CD8-positive, alpha-beta memory T cell (primary cell): ENCODE measurements at regions not wholly inside any gene's neighbourhood (a gene's known extent, or its start where the extent isn't known, plus 50 kb on each side); places are given as distances from the start of the nearest gene placed in this dataset.

Source experiments
- CTCF ChIA-PET: fragments of 350-600 bp; sonication (Branson Sonifier 250); formaldehyde crosslinking; loops from one replicate; lab custom pipeline; 2021; ENCODE audit warnings: antibody characterized with exemption; lab: Charles Lee
- POLR2A ChIA-PET: fragments of 350-600 bp; sonication (Branson Sonifier 250); formaldehyde crosslinking; loops from one replicate; lab custom pipeline; 2021; ENCODE audit warnings: antibody characterized with exemption; lab: Charles Lee
- DNase-seq, 5 donors: peaks; one replicate each; pipeline versions ENCODE4 v3.0.0 to v3.0.0-alpha.2; 2020 to 2022; ENCODE audit warnings: mixed read lengths in 1 of 5
- H3K27ac ChIP-seq: one replicate; pipeline ENCODE4 v1.7.0; 2013; ENCODE audit warnings: low read depth, mild to moderate bottlenecking, low read length, moderate library complexity
- H3K27me3 ChIP-seq: 2 replicates; pipeline ENCODE4 v1.7.0; 2013; ENCODE audit warnings: low read length, mild to moderate bottlenecking; ENCODE audit not compliant: insufficient read depth, poor library complexity, severe bottlenecking
- H3K36me3 ChIP-seq: 2 replicates; pipeline ENCODE4 v1.7.0; 2013; ENCODE audit warnings: mild to moderate bottlenecking, low read length, moderate library complexity; ENCODE audit not compliant: insufficient read depth
- H3K4me1 ChIP-seq: 2 replicates; pipeline ENCODE4 v1.7.0; 2013; ENCODE audit warnings: mild to moderate bottlenecking, low read length, moderate library complexity; ENCODE audit not compliant: insufficient read depth
- H3K4me3 ChIP-seq: 2 replicates; pipeline ENCODE4 v1.7.0; 2013; ENCODE audit warnings: mild to moderate bottlenecking, low read length
- H3K9me3 ChIP-seq: 2 replicates; pipeline ENCODE4 v1.7.0; 2013; ENCODE audit warnings: mild to moderate bottlenecking, low read length
- H3K27ac Mint-ChIP-seq, 8 donors: one replicate each; pipeline ENCODE4 v1.8.0; 2020 to 2021; ENCODE audit warnings: mixed read lengths in 8 of 8, mild to moderate bottlenecking in 6 of 8, inconsistent platforms in 3 of 8, moderate library complexity in 3 of 8
- H3K27me3 Mint-ChIP-seq, 2 donors: one replicate each; pipeline ENCODE4 v1.8.0; 2020 to 2021; ENCODE audit warnings: mixed read lengths in 2 of 2, mild to moderate bottlenecking in 1 of 2, moderate library complexity in 1 of 2
- H3K36me3 Mint-ChIP-seq, 3 donors: one replicate each; pipeline ENCODE4 v1.8.0; 2020 to 2021; ENCODE audit warnings: mixed read lengths in 3 of 3, inconsistent platforms in 1 of 3, mild to moderate bottlenecking in 1 of 3
- H3K4me1 Mint-ChIP-seq, 3 donors: one replicate each; pipeline ENCODE4 v1.8.0; 2020 to 2021; ENCODE audit warnings: mixed read lengths in 3 of 3, inconsistent platforms in 1 of 3, mild to moderate bottlenecking in 1 of 3
- H3K4me3 Mint-ChIP-seq, 7 donors: one replicate each; pipeline ENCODE4 v1.8.0; 2020 to 2021; ENCODE audit warnings: mixed read lengths in 7 of 7, mild to moderate bottlenecking in 6 of 7, moderate library complexity in 4 of 7, inconsistent platforms in 2 of 7
- H3K9me3 Mint-ChIP-seq, 5 donors: one replicate each; pipeline ENCODE4 v1.8.0; 2020 to 2022; ENCODE audit warnings: mixed read lengths in 5 of 5, mild to moderate bottlenecking in 3 of 5, moderate library complexity in 2 of 5, inconsistent platforms in 1 of 5

DNA sequence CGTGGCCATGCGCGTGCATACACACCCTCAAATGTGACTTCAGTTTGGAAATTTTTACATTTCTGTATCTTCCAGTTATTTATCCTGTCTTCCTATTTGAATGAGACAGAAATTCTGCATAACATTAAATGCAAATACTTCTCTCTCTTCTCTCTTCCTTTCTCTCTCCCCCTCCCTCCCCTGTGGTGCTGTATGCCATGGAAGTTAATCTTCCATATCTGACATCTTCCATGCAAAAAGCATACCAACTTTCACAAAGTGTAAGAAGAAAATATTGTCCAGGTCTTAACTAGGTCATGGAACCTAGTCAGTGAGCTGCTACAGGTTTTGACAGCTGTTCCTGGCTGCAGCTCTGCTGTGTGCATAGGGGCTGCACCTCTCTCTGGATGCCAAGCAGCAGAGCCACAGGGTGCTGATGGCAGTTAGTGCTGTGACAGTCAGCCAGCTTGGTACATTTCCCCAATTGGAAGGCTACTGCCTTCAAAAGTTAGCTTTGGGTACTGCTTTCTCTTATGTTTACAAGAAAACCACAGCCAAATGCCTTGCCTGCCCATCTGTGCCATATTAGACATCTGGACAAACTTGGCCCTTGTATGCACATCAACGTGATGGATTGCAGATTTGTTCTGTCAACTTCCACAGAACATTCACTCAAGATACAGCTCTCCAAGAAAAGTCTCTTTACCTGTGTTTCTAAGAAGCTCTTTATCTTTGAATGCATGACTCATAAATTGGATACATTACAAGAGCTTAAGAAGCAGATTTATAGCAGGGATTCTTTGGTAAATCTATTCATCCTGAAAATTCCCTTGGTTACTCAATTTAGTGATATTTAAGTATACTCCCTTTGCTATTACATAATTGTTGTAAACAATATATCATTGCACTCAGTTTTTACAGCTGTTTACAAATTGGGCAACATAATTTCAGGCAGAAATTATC is 623.8 kb downstream of the EPHA5 start:
- ChIA-PET CTCF (no interaction called here), POLR2A (no interaction called here)
- H3K36me3 Mint-ChIP-seq, result no peaks in the 10 kb centered on the region
- Histone ChIP-seq H3K9me3 (no peaks in the 10 kb centered on the region), H3K4me1 (no peaks in the 10 kb centered on the region), H3K4me3 (no peak overlapping the region), H3K27ac (no peak overlapping the region), H3K36me3 (no peaks in the 10 kb centered on the region), H3K27me3 (no peaks in the 10 kb centered on the region)
- no peak for DNase-seq
- H3K4me3 Mint-ChIP-seq, result no peak overlapping the region
- H3K4me1 Mint-ChIP-seq, result no peaks in the 10 kb centered on the region
- H3K27me3 Mint-ChIP-seq, result no peaks in the 10 kb centered on the region
- H3K27ac Mint-ChIP-seq, result no peak overlapping the region
- H3K9me3 Mint-ChIP-seq, result peaks cover 1 to 11% (median 4%) of the 10 kb centered on the region in 5 donors

DNA sequence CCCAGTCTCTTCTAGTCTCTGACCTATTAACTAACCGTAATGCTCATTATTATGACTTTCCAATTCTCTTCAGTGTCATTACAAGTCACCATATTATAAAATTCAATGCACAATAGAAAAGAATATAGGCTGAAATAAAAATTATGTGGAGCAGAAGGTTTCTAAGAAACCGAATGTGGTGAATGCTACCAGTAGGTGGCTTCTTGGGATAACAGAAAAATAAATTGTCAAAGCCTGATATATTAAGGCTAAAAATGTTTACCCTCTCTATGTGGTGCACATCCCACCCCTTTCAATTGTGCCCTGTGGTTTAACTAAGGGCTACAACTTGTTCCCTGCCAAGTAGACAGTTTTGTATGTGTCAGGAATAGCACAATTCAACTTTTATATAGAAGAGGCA is 624.6 kb upstream of the TECRL start:
- H3K9me3 Mint-ChIP-seq, result peaks cover 0 to 24% (median 7%) of the 10 kb centered on the region in 5 donors
- no peak overlapping the region for H3K4me3 Mint-ChIP-seq
- no peaks in the 10 kb centered on the region for H3K4me1 Mint-ChIP-seq
- H3K36me3 ChIP-seq, result no peaks in the 10 kb centered on the region
- H3K27me3 ChIP-seq, result no peaks in the 10 kb centered on the region
- no peaks in the 10 kb centered on the region for H3K36me3 Mint-ChIP-seq
- no peak for DNase-seq
- ChIA-PET POLR2A (no interaction called here), CTCF (no interaction called here)
- H3K4me3 ChIP-seq, result no peak overlapping the region
- no peaks in the 10 kb centered on the region for H3K27me3 Mint-ChIP-seq
- no peaks in the 10 kb centered on the region for H3K9me3 ChIP-seq
- no peak overlapping the region for H3K27ac Mint-ChIP-seq
- H3K27ac ChIP-seq, result no peak overlapping the region
- H3K4me1 ChIP-seq, result no peaks in the 10 kb centered on the region

DNA sequence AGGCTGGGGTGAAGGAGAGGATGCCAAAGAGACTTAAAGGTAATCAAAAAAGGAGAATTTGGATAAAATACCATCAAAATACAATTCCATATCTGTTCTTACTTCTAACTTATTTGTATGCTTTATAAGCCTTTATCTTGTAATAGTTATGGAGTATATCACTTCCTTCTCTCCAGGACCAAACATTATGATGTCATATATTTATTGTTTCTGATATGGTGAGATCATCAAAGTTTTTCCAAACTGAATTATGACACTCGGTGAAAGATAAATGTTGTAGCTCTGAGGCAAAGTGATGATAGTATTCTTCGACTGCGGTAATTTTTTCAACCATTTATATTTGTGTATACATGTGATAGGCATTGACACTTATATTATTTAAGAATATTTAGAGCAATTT is 619.3 kb upstream of the TECRL start:
- H3K9me3 Mint-ChIP-seq, result peaks cover 3 to 48% (median 10%) of the 10 kb centered on the region in 5 donors
- no peaks in the 10 kb centered on the region for H3K4me1 ChIP-seq
- no peak overlapping the region for H3K4me3 Mint-ChIP-seq
- CTCF ChIA-PET, result no interaction called here
- H3K4me1 Mint-ChIP-seq, result no peaks in the 10 kb centered on the region
- no peaks in the 10 kb centered on the region for H3K9me3 ChIP-seq
- no peaks in the 10 kb centered on the region for H3K27me3 Mint-ChIP-seq
- H3K4me3 ChIP-seq, result no peak overlapping the region
- DNase-seq, result no peak
- no peak overlapping the region for H3K27ac Mint-ChIP-seq
- H3K36me3 ChIP-seq, result no peaks in the 10 kb centered on the region
- no peak overlapping the region for H3K27ac ChIP-seq
- no peaks in the 10 kb centered on the region for H3K27me3 ChIP-seq
- no peaks in the 10 kb centered on the region for H3K36me3 Mint-ChIP-seq
- POLR2A ChIA-PET, result no interaction called here

DNA sequence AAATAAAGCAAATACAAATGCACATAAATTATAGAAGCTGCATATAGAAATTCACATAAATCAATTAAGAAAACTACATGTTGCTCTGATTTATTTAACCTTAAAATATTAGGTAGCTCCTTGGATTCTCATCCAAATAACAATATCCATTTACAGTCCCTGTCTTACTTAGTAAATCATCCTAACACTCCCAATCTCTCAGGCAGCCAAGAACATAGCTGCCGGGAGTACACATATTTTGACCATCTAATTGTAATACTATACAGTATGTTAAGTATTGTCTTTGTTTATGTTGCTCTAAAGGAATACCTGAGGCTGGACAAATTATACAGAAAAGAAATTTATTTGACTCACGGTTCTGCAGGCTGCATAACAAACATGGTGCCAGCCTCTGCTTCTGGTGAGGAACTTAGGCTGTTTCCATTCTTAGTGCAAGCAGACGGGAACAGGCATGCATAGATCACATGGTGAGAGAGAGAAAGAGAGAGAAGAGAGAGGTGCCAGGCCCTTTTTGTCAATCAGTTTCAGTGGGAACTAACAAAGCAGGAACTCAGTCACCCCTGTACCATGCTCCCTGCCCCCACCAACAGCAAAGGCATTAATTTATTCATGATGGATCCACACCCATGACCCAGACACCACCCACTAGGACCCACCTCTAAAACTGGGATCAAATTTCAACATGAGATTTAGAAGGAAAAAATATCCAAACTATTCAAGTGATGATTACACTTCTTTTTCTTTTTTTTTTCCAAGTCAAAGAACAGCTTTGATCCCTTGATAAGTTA is 614.8 kb upstream of the TECRL start:
- Histone ChIP-seq H3K4me1 (no peaks in the 10 kb centered on the region), H3K4me3 (no peak overlapping the region), H3K9me3 (no peaks in the 10 kb centered on the region), H3K27ac (no peak overlapping the region), H3K27me3 (no peaks in the 10 kb centered on the region), H3K36me3 (no peaks in the 10 kb centered on the region)
- no peaks in the 10 kb centered on the region for H3K36me3 Mint-ChIP-seq
- POLR2A ChIA-PET, result no interaction called here
- no peaks in the 10 kb centered on the region for H3K27me3 Mint-ChIP-seq
- no peak for DNase-seq
- no peak overlapping the region for H3K27ac Mint-ChIP-seq
- CTCF ChIA-PET, result no interaction called here
- H3K9me3 Mint-ChIP-seq, result peaks cover 3 to 50% (median 12%) of the 10 kb centered on the region in 5 donors
- H3K4me3 Mint-ChIP-seq, result no peak overlapping the region
- no peaks in the 10 kb centered on the region for H3K4me1 Mint-ChIP-seq

DNA sequence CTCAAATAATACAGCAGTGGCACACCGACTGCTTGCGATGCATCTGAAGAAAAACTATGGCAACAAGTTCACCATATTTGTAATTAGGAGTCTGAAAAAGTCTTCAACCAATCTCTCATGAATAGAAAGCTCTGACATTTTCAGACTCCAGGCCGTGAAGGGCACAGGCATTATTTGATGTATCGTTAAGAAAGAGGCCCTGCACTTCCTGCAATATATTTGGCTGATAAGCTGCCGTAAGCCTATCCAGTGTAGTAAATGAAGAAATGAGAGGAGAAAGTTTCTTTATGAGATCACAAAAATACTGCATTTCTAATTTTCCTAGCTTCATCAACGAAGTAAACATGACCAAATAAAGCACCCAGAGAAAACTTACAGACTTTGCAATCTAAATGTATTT is 613.8 kb upstream of the TECRL start:
- CTCF ChIA-PET, result no interaction called here
- Mint-ChIP-seq H3K27ac (no peak overlapping the region), H3K4me1 (no peaks in the 10 kb centered on the region), H3K27me3 (no peaks in the 10 kb centered on the region), H3K36me3 (no peaks in the 10 kb centered on the region), H3K4me3 (no peak overlapping the region), H3K9me3 (peaks cover 5 to 49% (median 11%) of the 10 kb centered on the region in 5 donors)
- no peak overlapping the region for H3K27ac ChIP-seq
- no peaks in the 10 kb centered on the region for H3K4me1 ChIP-seq
- H3K9me3 ChIP-seq, result no peaks in the 10 kb centered on the region
- POLR2A ChIA-PET, result no interaction called here
- H3K36me3 ChIP-seq, result no peaks in the 10 kb centered on the region
- no peaks in the 10 kb centered on the region for H3K27me3 ChIP-seq
- no peak for DNase-seq
- no peak overlapping the region for H3K4me3 ChIP-seq

DNA sequence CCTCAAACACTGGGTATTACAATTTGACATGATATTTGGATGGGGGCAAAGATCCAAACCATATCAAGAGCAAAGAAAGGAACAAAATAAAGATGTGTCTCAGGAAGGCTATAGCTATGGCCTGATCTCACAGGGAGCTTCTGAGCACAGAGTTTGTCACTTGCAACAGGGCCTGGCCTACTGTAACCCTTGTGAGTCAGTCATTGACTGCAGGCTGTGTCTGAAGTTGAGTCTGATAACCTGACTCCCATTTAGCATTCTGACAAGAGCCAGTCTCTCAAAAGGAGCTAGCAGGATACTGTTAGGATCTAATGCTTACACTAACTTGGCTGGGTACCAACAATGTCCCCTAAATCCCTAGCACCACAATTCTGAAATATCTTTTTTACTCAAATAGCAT is 612.5 kb upstream of the TECRL start:
- no peaks in the 10 kb centered on the region for H3K4me1 Mint-ChIP-seq
- H3K27ac Mint-ChIP-seq, result no peak overlapping the region
- POLR2A ChIA-PET, result no interaction called here
- peaks cover 1 to 40% (median 8%) of the 10 kb centered on the region in 5 donors for H3K9me3 Mint-ChIP-seq
- no peaks in the 10 kb centered on the region for H3K36me3 Mint-ChIP-seq
- H3K27me3 Mint-ChIP-seq, result no peaks in the 10 kb centered on the region
- Histone ChIP-seq H3K36me3 (no peaks in the 10 kb centered on the region), H3K27ac (no peak overlapping the region), H3K9me3 (no peaks in the 10 kb centered on the region), H3K4me3 (no peak overlapping the region), H3K27me3 (no peaks in the 10 kb centered on the region), H3K4me1 (no peaks in the 10 kb centered on the region)
- CTCF ChIA-PET, result no interaction called here
- H3K4me3 Mint-ChIP-seq, result no peak overlapping the region
- no peak for DNase-seq

DNA sequence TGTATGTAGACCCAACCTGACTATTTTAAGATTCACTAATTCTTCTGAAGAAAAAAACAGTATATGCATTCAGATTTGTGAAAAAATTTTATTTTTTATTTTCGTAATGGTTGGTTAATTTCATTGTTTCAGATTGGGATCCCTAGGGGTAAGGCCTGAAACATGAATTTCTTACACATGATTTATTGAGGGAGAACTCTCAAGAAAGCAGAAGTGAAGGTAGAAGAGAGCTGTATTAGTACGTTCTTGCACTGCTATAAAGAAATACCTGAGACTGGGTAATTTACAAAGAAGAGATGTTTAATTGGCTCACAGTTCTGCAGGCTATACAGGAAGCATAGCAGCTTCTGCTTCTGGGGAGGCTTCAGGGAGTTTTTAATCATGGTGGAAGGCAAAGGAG is 611.9 kb upstream of the TECRL start:
- Histone ChIP-seq H3K4me1 (no peaks in the 10 kb centered on the region), H3K4me3 (no peak overlapping the region), H3K36me3 (no peaks in the 10 kb centered on the region), H3K9me3 (no peaks in the 10 kb centered on the region), H3K27me3 (no peaks in the 10 kb centered on the region), H3K27ac (no peak overlapping the region)
- no peak for DNase-seq
- Mint-ChIP-seq H3K36me3 (no peaks in the 10 kb centered on the region), H3K27ac (no peak overlapping the region), H3K4me3 (no peak overlapping the region), H3K9me3 (peaks cover 1 to 40% (median 10%) of the 10 kb centered on the region in 5 donors), H3K27me3 (no peaks in the 10 kb centered on the region), H3K4me1 (no peaks in the 10 kb centered on the region)
- ChIA-PET POLR2A (no interaction called here), CTCF (no interaction called here)

DNA sequence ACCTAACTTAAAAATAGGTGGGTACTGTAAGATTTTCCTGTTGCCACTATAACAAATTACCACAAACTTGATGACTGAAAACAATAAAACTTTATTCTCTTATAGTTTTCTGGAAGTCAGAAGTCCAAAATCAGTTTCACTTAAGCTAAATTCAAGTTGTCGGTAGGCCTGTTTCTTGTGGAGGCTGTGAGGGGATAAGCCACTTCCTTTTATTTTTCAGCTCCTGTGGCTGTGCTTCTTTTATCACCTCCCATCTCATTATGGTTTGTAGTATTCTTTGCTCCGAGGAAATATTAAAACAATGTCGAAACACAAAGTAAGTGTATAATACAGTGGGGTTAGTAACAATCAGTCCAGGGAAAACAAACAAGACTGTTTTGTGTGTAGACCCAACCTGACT is 610.5 kb upstream of the TECRL start:
- no peak overlapping the region for H3K27ac ChIP-seq
- no peak overlapping the region for H3K4me3 Mint-ChIP-seq
- H3K36me3 ChIP-seq, result no peaks in the 10 kb centered on the region
- H3K27me3 Mint-ChIP-seq, result no peaks in the 10 kb centered on the region
- H3K27ac Mint-ChIP-seq, result no peak overlapping the region
- H3K9me3 ChIP-seq, result no peaks in the 10 kb centered on the region
- peaks cover 1 to 31% (median 7%) of the 10 kb centered on the region in 5 donors for H3K9me3 Mint-ChIP-seq
- no peaks in the 10 kb centered on the region for H3K36me3 Mint-ChIP-seq
- H3K4me1 Mint-ChIP-seq, result no peaks in the 10 kb centered on the region
- CTCF ChIA-PET, result no interaction called here
- no peak overlapping the region for H3K4me3 ChIP-seq
- POLR2A ChIA-PET, result no interaction called here
- no peak for DNase-seq
- no peaks in the 10 kb centered on the region for H3K4me1 ChIP-seq
- no peaks in the 10 kb centered on the region for H3K27me3 ChIP-seq
